WTC11 (cell line): ENCODE measurements at regions not wholly inside any gene's neighbourhood (a gene's known extent, or its start where the extent isn't known, plus 50 kb on each side); places are given as distances from the start of the nearest gene placed in this dataset.

Experiments used
- ATAC-seq: fragments of 200-7000 bp; cut with Tn5 transposase; 2 replicates; pipeline ENCODE4 v1.10.0; 2021; ENCODE audit warnings: mild to moderate bottlenecking, moderate library complexity
- CTCF ChIA-PET: fragments of 300-600 bp; sonication (Branson Sonifier 250); formaldehyde crosslinking; loops from one replicate; lab custom pipeline; 2021; ENCODE audit warnings: antibody characterized with exemption; lab: Charles Lee
- POLR2A ChIA-PET: fragments of 350-600 bp; sonication (Branson Sonifier 250); formaldehyde crosslinking; loops from one replicate; lab custom pipeline; 2021; ENCODE audit warnings: antibody characterized with exemption; lab: Charles Lee
- DNase-seq: peaks from one replicate; pipeline ENCODE4 v3.0.0; 2021; ENCODE audit warnings: low spot score
- H3K27ac Mint-ChIP-seq: 2 replicates; pipeline ENCODE4 v1.8.0; 2021; ENCODE audit warnings: mixed read lengths
- H3K27me3 Mint-ChIP-seq: 2 replicates; pipeline ENCODE4 v1.8.0; 2021; ENCODE audit warnings: low read depth, mild to moderate bottlenecking, moderate library complexity, mixed read lengths
- H3K36me3 Mint-ChIP-seq: 2 replicates; pipeline ENCODE4 v1.8.0; 2021; ENCODE audit warnings: mixed read lengths
- H3K4me1 Mint-ChIP-seq: 2 replicates; pipeline ENCODE4 v1.8.0; 2022; ENCODE audit warnings: mixed read lengths
- H3K4me3 Mint-ChIP-seq: 2 replicates; pipeline ENCODE4 v1.8.0; 2021; ENCODE audit warnings: mild to moderate bottlenecking, moderate library complexity, mixed read lengths
- H3K9me3 Mint-ChIP-seq: 2 replicates; pipeline ENCODE4 v1.8.0; 2021; ENCODE audit warnings: mixed read lengths
- AR ChIP-seq: fragments of 250-450 bp; sonication (Bioruptor Pico); IDR thresholded peaks from 2 replicates; pipeline ENCODE4 v1.9.0; 2021; ENCODE audit warnings: mild to moderate bottlenecking
- ATF1 ChIP-seq: sonication (generic); formaldehyde crosslinking; IDR thresholded peaks from 2 replicates; pipeline ENCODE4 v1.8.1; 2023; ENCODE audit warnings: mild to moderate bottlenecking, moderate library complexity, missing genetic modification reagents
- ATF2 ChIP-seq: sonication (generic); formaldehyde crosslinking; IDR thresholded peaks from 2 replicates; pipeline ENCODE4 v1.8.1; 2022; ENCODE audit warnings: low read depth, missing genetic modification reagents, borderline replicate concordance
- ESRRA ChIP-seq: sonication (generic); formaldehyde crosslinking; IDR thresholded peaks from 2 replicates; pipeline ENCODE4 v1.8.1; 2022; ENCODE audit warnings: mild to moderate bottlenecking, missing genetic modification reagents, borderline replicate concordance
- ETV6 ChIP-seq: sonication (generic); formaldehyde crosslinking; IDR thresholded peaks from 2 replicates; pipeline ENCODE4 v1.8.1; 2022; ENCODE audit warnings: mild to moderate bottlenecking, missing genetic modification reagents
- HMGA2 ChIP-seq: fragments of 250-450 bp; sonication (Bioruptor Pico); IDR thresholded peaks from 2 replicates; pipeline ENCODE4 v1.4.0; 2021; ENCODE audit warnings: mild to moderate bottlenecking, moderate library complexity
- JAZF1 ChIP-seq: fragments of 250-450 bp; sonication (Bioruptor Pico); IDR thresholded peaks from 2 replicates; pipeline ENCODE4 v1.9.0; 2021; ENCODE audit warnings: moderate library complexity, mild to moderate bottlenecking, inconsistent platforms
- KAT7 ChIP-seq: sonication (generic); formaldehyde crosslinking; IDR thresholded peaks from 2 replicates; pipeline ENCODE4 v1.8.1; 2023; ENCODE audit warnings: missing genetic modification reagents, mild to moderate bottlenecking, borderline replicate concordance
- MYBL2 ChIP-seq: sonication (generic); formaldehyde crosslinking; IDR thresholded peaks from 2 replicates; pipeline ENCODE4 v1.8.1; 2023; ENCODE audit warnings: mild to moderate bottlenecking, moderate library complexity, missing genetic modification reagents
- NFATC4 ChIP-seq: fragments of 250-450 bp; sonication (Bioruptor Pico); IDR thresholded peaks from 2 replicates; pipeline ENCODE4 v1.9.0; 2021; ENCODE audit warnings: mild to moderate bottlenecking
- NFE2L1 ChIP-seq: sonication (generic); formaldehyde crosslinking; IDR thresholded peaks from 2 replicates; pipeline ENCODE4 v1.8.1; 2023; ENCODE audit warnings: missing genetic modification reagents
- NR2C2 ChIP-seq: sonication (generic); formaldehyde crosslinking; IDR thresholded peaks from 2 replicates; pipeline ENCODE4 v1.8.0; 2022; ENCODE audit warnings: mild to moderate bottlenecking, missing genetic modification reagents
- NR3C1 ChIP-seq: sonication (generic); formaldehyde crosslinking; conservative IDR thresholded peaks from 2 replicates; pipeline ENCODE4 v1.8.1; 2023; ENCODE audit warnings: low read depth, mild to moderate bottlenecking, missing genetic modification reagents
- PREB ChIP-seq: sonication (generic); formaldehyde crosslinking; IDR thresholded peaks from 2 replicates; pipeline ENCODE4 v1.8.1; 2022; ENCODE audit warnings: mild to moderate bottlenecking, missing genetic modification reagents, moderate library complexity, borderline replicate concordance
- SP1 ChIP-seq: sonication (generic); formaldehyde crosslinking; conservative IDR thresholded peaks from 2 replicates; pipeline ENCODE4 v1.8.1; 2022; ENCODE audit warnings: missing genetic modification reagents
- TEAD1 ChIP-seq: sonication (generic); formaldehyde crosslinking; IDR thresholded peaks from 2 replicates; pipeline ENCODE4 v1.8.0; 2022; ENCODE audit warnings: mild to moderate bottlenecking, missing genetic modification reagents
- TP53 ChIP-seq: sonication (generic); formaldehyde crosslinking; IDR thresholded peaks from 2 replicates; pipeline ENCODE4 v1.8.1; 2023; ENCODE audit warnings: mild to moderate bottlenecking, missing genetic modification reagents
- ZNF219 ChIP-seq: sonication (generic); formaldehyde crosslinking; IDR thresholded peaks from 2 replicates; pipeline ENCODE4 v1.8.0; 2023; ENCODE audit warnings: missing genetic modification reagents, mild to moderate bottlenecking, borderline replicate concordance
- ZNF416 ChIP-seq: fragments of 250-450 bp; sonication (Bioruptor Pico); IDR thresholded peaks from 2 replicates; pipeline ENCODE4 v1.9.0; 2021; ENCODE audit warnings: mild to moderate bottlenecking, inconsistent platforms
- ZNF532 ChIP-seq: fragments of 250-450 bp; sonication (Bioruptor Pico); IDR thresholded peaks from 2 replicates; pipeline ENCODE4 v1.9.0; 2021; ENCODE audit warnings: mild to moderate bottlenecking, borderline replicate concordance

GRCh38 chr1:199482426-199482825, 545.1 kb upstream of the NR5A2 start:
- CTCF ChIA-PET = no interaction called here

More at GRCh38 chr1:199482426-199482825, 545.1 kb upstream of the NR5A2 start:
- H3K9me3 Mint-ChIP-seq = no peaks in the 10 kb centered on the region
- no peaks in the 10 kb centered on the region for H3K4me1 Mint-ChIP-seq
- POLR2A ChIA-PET = no interaction called here
- H3K27ac Mint-ChIP-seq = no peak overlapping the region
- no peaks in the 10 kb centered on the region; the same call in 1 of the 2 replicates for H3K27me3 Mint-ChIP-seq
- no peaks in the 10 kb centered on the region for H3K36me3 Mint-ChIP-seq
- TF ChIP-seq NFE2L1 = no peak
- TF ChIP-seq ATF1 (CRISPR knock-in tag) = no peak
- TF ChIP-seq NR3C1 (CRISPR knock-in tag) = no peak
- TF ChIP-seq ETV6 (CRISPR knock-in tag) = no peak
- TF ChIP-seq NFATC4 (CRISPR knock-in tag) = no peak
- no peak for TF ChIP-seq SP1 (CRISPR knock-in tag)
- TF ChIP-seq JAZF1 = no peak
- TF ChIP-seq HMGA2 (CRISPR knock-in tag) = no peak
- no peak for TF ChIP-seq ESRRA (CRISPR knock-in tag)
- no peak for TF ChIP-seq MYBL2 (CRISPR knock-in tag)
- no peak for TF ChIP-seq TEAD1
- TF ChIP-seq ZNF416 = no peak
- TF ChIP-seq NR2C2 (CRISPR knock-in tag) = no peak
- TF ChIP-seq ZNF532 (CRISPR knock-in tag) = no peak
- no peak for TF ChIP-seq AR (CRISPR knock-in tag)
- no peak for TF ChIP-seq KAT7 (CRISPR knock-in tag)
- no peak for TF ChIP-seq TP53 (CRISPR knock-in tag)
- TF ChIP-seq ATF2 (CRISPR knock-in tag) = no peak
- TF ChIP-seq PREB (CRISPR knock-in tag) = no peak
- no peak for TF ChIP-seq ZNF219 (CRISPR knock-in tag)
- ATAC-seq = no peak
- H3K4me3 Mint-ChIP-seq = no peak overlapping the region
- no peak for DNase-seq
